Choroid plexus epithelial cell (primary cell): ENCODE measurements at regions not wholly inside any gene's neighbourhood (a gene's known extent, or its start where the extent isn't known, plus 50 kb on each side); places are given as distances from the start of the nearest gene placed in this dataset.

ENCODE experiments used
- DNase-seq: peaks from one replicate; pipeline ENCODE4 v3.0.0-alpha.2; 2010; ENCODE audit warnings: low read depth
- H3K4me3 ChIP-seq: 2 replicates; pipeline ENCODE4 v1.5.1; 2011; ENCODE audit warnings: low read depth, mild to moderate bottlenecking, control low read depth, low read length, moderate library complexity
- CTCF ChIP-seq: conservative IDR thresholded peaks from 2 replicates; pipeline ENCODE4 v1.5.1; 2011; ENCODE audit warnings: low read depth, mild to moderate bottlenecking, control low read depth, inconsistent platforms, low read length, moderate library complexity

- DNase-seq: no peak
- no peak for TF ChIP-seq CTCF
- no peak overlapping the region for H3K4me3 ChIP-seq
Measured at GRCh38 chr18:55912071-55912470, 324.1 kb upstream of the TCF4 start.

GRCh38 chr18:55910296-55910695, 322.3 kb upstream of the TCF4 start:
- TF ChIP-seq CTCF: no peak
- no peak for DNase-seq
- no peak overlapping the region for H3K4me3 ChIP-seq

- no peak for TF ChIP-seq CTCF
- H3K4me3 ChIP-seq: no peak overlapping the region
- no peak for DNase-seq
Measured at GRCh38 chr18:55908901-55909366, 320.9 kb upstream of the TCF4 start.

GRCh38 chr18:55907453-55908175, 319.6 kb upstream of the TCF4 start:
- DNase-seq: peak; percentile 15
- H3K4me3 ChIP-seq: no peak overlapping the region
- TF ChIP-seq CTCF: no peak

GRCh38 chr18:55906536-55906935, 318.5 kb upstream of the TCF4 start:
- no peak for DNase-seq
- no peak overlapping the region for H3K4me3 ChIP-seq
- no peak for TF ChIP-seq CTCF

- H3K4me3 ChIP-seq: no peak overlapping the region
- no peak for TF ChIP-seq CTCF
- no peak for DNase-seq
Measured at GRCh38 chr18:55903911-55904310, 315.9 kb upstream of the TCF4 start.

GRCh38 chr18:55900380-55900779, 312.4 kb upstream of the TCF4 start:
- no peak overlapping the region for H3K4me3 ChIP-seq
- TF ChIP-seq CTCF: no peak
- peak; percentile 83 for DNase-seq
